Thoracic aorta (tissue), 2 donors: ENCODE measurements at regions not wholly inside any gene's neighbourhood (a gene's known extent, or its start where the extent isn't known, plus 50 kb on each side); places are given as distances from the start of the nearest gene placed in this dataset.

Source experiments
- ATAC-seq: fragments of 150-250 bp; one replicate; pipeline ENCODE4 v1.8.0; 2017; ENCODE audit warnings: low read depth; ENCODE audit not compliant: insufficient number of reproducible peaks, low FRiP score
- DNase-seq: peaks from one replicate; pipeline ENCODE4 v3.0.0-alpha.2; 2020; ENCODE audit warnings: low spot score
- H3K27ac ChIP-seq, 2 donors: fragments of 200-600 bp; sonication (generic); 1 replicate in 1 of 2; 2 replicates in 1 of 2; pipeline ENCODE4 v1.5.1; 2016; ENCODE audit warnings: mild to moderate bottlenecking in 2 of 2, moderate library complexity in 2 of 2
- H3K27me3 ChIP-seq: fragments of 200-600 bp; sonication (generic); replicated peaks from 2 replicates; pipeline ENCODE4 v1.6.0; 2016; ENCODE audit warnings: mild to moderate bottlenecking; ENCODE audit not compliant: insufficient read depth
- H3K36me3 ChIP-seq: fragments of 200-600 bp; sonication (generic); one replicate; pipeline ENCODE4 v1.5.1; 2016
- H3K4me1 ChIP-seq, 2 donors: fragments of 200-600 bp; sonication (generic); 1 replicate in 1 of 2; 2 replicates in 1 of 2; pipeline versions ENCODE4 v1.5.1 to v1.6.0; 2016; ENCODE audit warnings: low read depth in 2 of 2, mild to moderate bottlenecking in 1 of 2; ENCODE audit not compliant: control insufficient read depth in 1 of 2
- H3K4me3 ChIP-seq: fragments of 200-600 bp; sonication (generic); 2 replicates; pipeline ENCODE4 v1.5.1; 2016; ENCODE audit warnings: mild to moderate bottlenecking
- H3K9me3 ChIP-seq: fragments of 200-600 bp; sonication (generic); 2 replicates; pipeline ENCODE4 v1.5.1; 2016
- TF ChIP-seq, protein P1 (sequence below): fragments of 200-600 bp; sonication (generic); IDR thresholded peaks from one replicate; pipeline ENCODE4 v1.5.1; 2019; ENCODE audit warnings: antibody characterized with exemption

DNA sequence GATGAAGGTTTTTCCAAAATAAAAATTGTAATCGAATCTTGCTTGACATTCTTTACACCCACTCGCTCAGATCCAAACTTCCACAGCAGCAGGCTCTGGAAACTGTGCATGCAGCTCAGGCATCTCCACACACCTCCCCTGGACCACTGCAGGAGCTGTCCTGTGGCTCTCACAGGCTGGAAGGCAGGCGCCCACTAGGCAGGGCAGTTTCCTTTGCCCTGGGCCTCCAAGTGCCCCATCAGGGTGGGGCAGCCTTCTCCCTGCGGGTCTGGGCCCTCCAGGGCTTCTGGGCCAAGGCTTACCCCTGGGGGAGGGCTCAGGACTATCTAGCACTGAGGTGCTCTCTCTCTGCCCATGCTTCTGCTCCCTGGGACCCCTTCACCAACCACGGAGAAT is 114.5 kb upstream of the RPL38 start:
- DNase-seq (no peak), ATAC-seq (no peak)
- Histone ChIP-seq H3K4me3 (no peak overlapping the region), H3K27ac (no peak overlapping the region), H3K4me1 (no peaks in the 10 kb centered on the region), H3K27me3 (no peaks in the 10 kb centered on the region), H3K9me3 (no peaks in the 10 kb centered on the region), H3K36me3 (no peaks in the 10 kb centered on the region)
- TF ChIP-seq, protein P1, sequence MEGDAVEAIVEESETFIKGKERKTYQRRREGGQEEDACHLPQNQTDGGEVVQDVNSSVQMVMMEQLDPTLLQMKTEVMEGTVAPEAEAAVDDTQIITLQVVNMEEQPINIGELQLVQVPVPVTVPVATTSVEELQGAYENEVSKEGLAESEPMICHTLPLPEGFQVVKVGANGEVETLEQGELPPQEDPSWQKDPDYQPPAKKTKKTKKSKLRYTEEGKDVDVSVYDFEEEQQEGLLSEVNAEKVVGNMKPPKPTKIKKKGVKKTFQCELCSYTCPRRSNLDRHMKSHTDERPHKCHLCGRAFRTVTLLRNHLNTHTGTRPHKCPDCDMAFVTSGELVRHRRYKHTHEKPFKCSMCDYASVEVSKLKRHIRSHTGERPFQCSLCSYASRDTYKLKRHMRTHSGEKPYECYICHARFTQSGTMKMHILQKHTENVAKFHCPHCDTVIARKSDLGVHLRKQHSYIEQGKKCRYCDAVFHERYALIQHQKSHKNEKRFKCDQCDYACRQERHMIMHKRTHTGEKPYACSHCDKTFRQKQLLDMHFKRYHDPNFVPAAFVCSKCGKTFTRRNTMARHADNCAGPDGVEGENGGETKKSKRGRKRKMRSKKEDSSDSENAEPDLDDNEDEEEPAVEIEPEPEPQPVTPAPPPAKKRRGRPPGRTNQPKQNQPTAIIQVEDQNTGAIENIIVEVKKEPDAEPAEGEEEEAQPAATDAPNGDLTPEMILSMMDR, result no peak

DNA sequence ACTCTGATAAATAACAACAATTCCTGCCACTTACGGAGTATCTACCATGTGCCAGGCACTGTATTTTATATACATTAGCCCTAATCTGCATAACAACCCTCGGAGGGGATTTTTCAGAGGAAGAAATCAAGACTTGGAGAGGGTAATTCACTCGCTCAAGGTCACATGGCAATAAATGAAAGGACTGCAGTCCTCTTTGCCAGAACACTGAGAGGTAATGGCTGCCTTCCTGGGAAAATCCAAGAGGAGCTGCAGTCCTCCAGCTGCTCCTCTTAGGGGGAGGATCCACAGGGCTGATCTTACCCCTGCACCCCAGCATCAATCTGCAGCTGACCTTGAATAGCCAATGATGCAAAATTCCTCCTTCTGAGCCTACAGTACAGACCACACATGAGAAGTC is 114.1 kb upstream of the RPL38 start:
- ATAC-seq, result no peak

GRCh38 chr17:74089869-74090464 is 113.5 kb upstream of the RPL38 start:
- DNase-seq (no peak), ATAC-seq (no peak)
- Histone ChIP-seq H3K27me3 (no peaks in the 10 kb centered on the region), H3K9me3 (no peaks in the 10 kb centered on the region), H3K4me3 (no peak overlapping the region), H3K27ac (no peak overlapping the region), H3K4me1 (no peaks in the 10 kb centered on the region), H3K36me3 (no peaks in the 10 kb centered on the region)
- TF ChIP-seq, protein P1, result no peak

More for the DNA sequence above, 114.1 kb upstream of the RPL38 start:
- DNase-seq, result no peak
- TF ChIP-seq, protein P1, result no peak
- Histone ChIP-seq H3K27me3 (no peaks in the 10 kb centered on the region), H3K9me3 (no peaks in the 10 kb centered on the region), H3K27ac (no peak overlapping the region), H3K4me1 (no peaks in the 10 kb centered on the region), H3K36me3 (no peaks in the 10 kb centered on the region), H3K4me3 (no peak overlapping the region)

GRCh38 chr17:74094651-74095050 is 108.8 kb upstream of the RPL38 start:
- H3K4me3 ChIP-seq, result no peak overlapping the region

GRCh38 chr17:74096456-74096855 is 107.0 kb upstream of the RPL38 start:
- TF ChIP-seq, protein P1, result no peak
- H3K27ac ChIP-seq, result no peak overlapping the region
- no peak for ATAC-seq
- H3K9me3 ChIP-seq, result no peaks in the 10 kb centered on the region
- no peak for DNase-seq
- H3K36me3 ChIP-seq, result no peaks in the 10 kb centered on the region
- no peaks in the 10 kb centered on the region for H3K4me1 ChIP-seq
- no peaks in the 10 kb centered on the region for H3K27me3 ChIP-seq
- H3K4me3 ChIP-seq, result no peak overlapping the region

More at GRCh38 chr17:74094651-74095050, 108.8 kb upstream of the RPL38 start:
- H3K27me3 ChIP-seq, result no peaks in the 10 kb centered on the region
- DNase-seq (no peak), ATAC-seq (no peak)
- no peaks in the 10 kb centered on the region for H3K9me3 ChIP-seq
- no peak overlapping the region for H3K27ac ChIP-seq
- H3K36me3 ChIP-seq, result no peaks in the 10 kb centered on the region
- TF ChIP-seq, protein P1, result no peak
- no peaks in the 10 kb centered on the region for H3K4me1 ChIP-seq
